SK-N-SH (cell line): ENCODE measurements at regions not wholly inside any gene's neighbourhood (a gene's known extent, or its start where the extent isn't known, plus 50 kb on each side); places are given as distances from the start of the nearest gene placed in this dataset.

Source experiments
- CTCF ChIP-seq: fragments of 200-600 bp; sonication (generic); IDR thresholded peaks from 2 replicates; pipeline ENCODE4 v1.6.1; 2017; ENCODE audit warnings: antibody characterized with exemption, mild to moderate bottlenecking, moderate library complexity
- JUND ChIP-seq: IDR thresholded peaks from 2 replicates; pipeline ENCODE4 v1.4.0; 2012
- MAX ChIP-seq: IDR thresholded peaks from 2 replicates; pipeline ENCODE4 v1.4.0; 2012; ENCODE audit warnings: low read depth
- RAD21 ChIP-seq: IDR thresholded peaks from 2 replicates; pipeline ENCODE4 v1.6.1; 2012; ENCODE audit warnings: mild to moderate bottlenecking, low read length

GRCh38 chr6:10170816-10171215 lies 244.1 kb downstream of the TFAP2A start:
- TF ChIP-seq MAX (no peak), RAD21 (no peak), JUND (no peak), CTCF (no peak)
